Muscle layer of duodenum (tissue), 2 donors: ENCODE measurements at regions not wholly inside any gene's neighbourhood (a gene's known extent, or its start where the extent isn't known, plus 50 kb on each side); places are given as distances from the start of the nearest gene placed in this dataset.

ENCODE experiments used
- H3K27ac ChIP-seq: one replicate; pipeline ENCODE4 v1.7.0; 2013; ENCODE audit warnings: mild to moderate bottlenecking, low read length
- H3K27me3 ChIP-seq: one replicate; pipeline ENCODE4 v1.7.0; 2013; ENCODE audit warnings: low read depth, mild to moderate bottlenecking, control low read depth, low read length
- H3K36me3 ChIP-seq, 2 donors: one replicate each; pipeline ENCODE4 v1.7.0; 2013; ENCODE audit warnings: low read length in 2 of 2, control low read depth in 1 of 2, mild to moderate bottlenecking in 1 of 2; ENCODE audit not compliant: insufficient read depth in 2 of 2, control insufficient read depth in 1 of 2
- H3K4me1 ChIP-seq, 2 donors: one replicate each; pipeline ENCODE4 v1.7.0; 2013; ENCODE audit warnings: low read length in 2 of 2, mild to moderate bottlenecking in 2 of 2, control low read depth in 1 of 2, moderate library complexity in 1 of 2; ENCODE audit not compliant: insufficient read depth in 2 of 2, control insufficient read depth in 1 of 2
- H3K4me3 ChIP-seq, 2 donors: one replicate each; pipeline ENCODE4 v1.7.0; 2013; ENCODE audit warnings: low read length in 2 of 2, low read depth in 1 of 2, mild to moderate bottlenecking in 1 of 2
- H3K9me3 ChIP-seq, 2 donors: one replicate each; pipeline ENCODE4 v1.7.0; 2013; ENCODE audit warnings: low read length in 2 of 2, control low read depth in 1 of 2, mild to moderate bottlenecking in 1 of 2; ENCODE audit not compliant: control insufficient read depth in 1 of 2
- donor health status: healthy.

DNA sequence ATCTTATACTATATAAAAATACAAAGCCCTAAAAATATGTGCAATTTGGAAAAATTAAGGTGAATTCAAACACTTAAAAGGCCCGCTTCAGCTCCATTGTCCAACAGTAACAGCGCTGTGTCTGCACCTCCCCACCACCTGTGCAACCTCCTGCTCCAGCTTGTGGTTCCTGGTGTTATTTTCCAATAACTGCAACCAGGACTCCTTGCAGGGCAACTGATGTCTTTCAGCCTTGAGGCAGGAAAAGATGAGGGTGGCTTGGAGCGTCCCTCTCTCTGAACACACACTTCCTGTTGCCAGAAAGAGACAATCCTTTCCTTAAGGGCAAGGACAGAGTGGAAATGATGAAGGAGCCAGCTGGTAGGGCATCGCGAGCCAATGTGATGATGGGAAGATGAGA is 336.0 kb downstream of the GLRX3 start:
- H3K9me3 ChIP-seq, result peaks cover 8 to 14% of the 10 kb centered on the region in 2 donors
- H3K36me3 ChIP-seq, result no peaks in the 10 kb centered on the region
- H3K27ac ChIP-seq, result no peak overlapping the region
- H3K4me3 ChIP-seq, result no peak overlapping the region
- no peaks in the 10 kb centered on the region for H3K4me1 ChIP-seq
- H3K27me3 ChIP-seq, result no peaks in the 10 kb centered on the region

DNA sequence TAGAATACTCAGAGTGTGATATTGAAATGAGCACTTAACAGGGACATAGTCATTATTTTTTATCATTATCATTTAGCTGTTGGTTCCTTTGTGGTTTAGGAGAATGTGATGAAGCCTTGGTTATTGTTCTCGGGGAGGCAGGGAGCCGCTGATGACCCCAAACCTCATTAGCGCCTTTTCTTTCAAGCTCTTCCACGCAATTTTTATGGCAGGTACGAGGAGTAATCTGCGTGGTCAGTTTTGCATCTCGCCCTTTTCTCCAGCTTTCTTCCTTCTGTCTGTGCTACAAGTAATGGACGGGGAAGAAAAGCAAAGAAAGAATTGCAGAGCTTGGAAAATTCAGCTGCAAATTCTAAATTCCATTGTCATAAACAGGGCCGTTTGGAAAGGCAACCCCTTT is 338.4 kb downstream of the GLRX3 start:
- no peaks in the 10 kb centered on the region for H3K27me3 ChIP-seq
- H3K9me3 ChIP-seq, result peaks cover 0 to under 1% of the 10 kb centered on the region in 2 donors
- no peaks in the 10 kb centered on the region for H3K4me1 ChIP-seq
- H3K4me3 ChIP-seq, result no peak overlapping the region
- no peak overlapping the region for H3K27ac ChIP-seq
- no peaks in the 10 kb centered on the region for H3K36me3 ChIP-seq

DNA sequence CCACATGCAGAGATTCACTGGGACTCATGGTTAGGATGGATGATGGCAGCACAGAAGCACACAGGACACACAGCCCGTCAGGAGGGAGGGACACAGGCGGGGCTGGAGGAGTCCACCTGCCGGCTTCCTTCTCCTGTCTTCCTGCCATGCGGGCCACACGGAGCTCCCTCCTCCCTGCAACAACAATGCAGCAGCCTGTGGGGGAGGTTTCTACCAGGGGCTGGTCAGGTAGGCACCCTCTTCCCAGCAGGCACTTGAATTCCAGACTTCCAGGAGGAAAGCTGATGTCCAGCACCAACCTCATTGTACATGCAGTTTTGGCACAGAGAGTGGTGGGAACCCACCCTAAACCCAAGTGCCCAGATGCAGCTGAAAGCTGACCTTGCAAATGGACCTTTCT is 341.2 kb downstream of the GLRX3 start:
- Histone ChIP-seq H3K27me3 (no peaks in the 10 kb centered on the region), H3K4me1 (no peaks in the 10 kb centered on the region), H3K27ac (no peak overlapping the region), H3K4me3 (no peak overlapping the region), H3K36me3 (no peaks in the 10 kb centered on the region), H3K9me3 (no peaks in the 10 kb centered on the region)

DNA sequence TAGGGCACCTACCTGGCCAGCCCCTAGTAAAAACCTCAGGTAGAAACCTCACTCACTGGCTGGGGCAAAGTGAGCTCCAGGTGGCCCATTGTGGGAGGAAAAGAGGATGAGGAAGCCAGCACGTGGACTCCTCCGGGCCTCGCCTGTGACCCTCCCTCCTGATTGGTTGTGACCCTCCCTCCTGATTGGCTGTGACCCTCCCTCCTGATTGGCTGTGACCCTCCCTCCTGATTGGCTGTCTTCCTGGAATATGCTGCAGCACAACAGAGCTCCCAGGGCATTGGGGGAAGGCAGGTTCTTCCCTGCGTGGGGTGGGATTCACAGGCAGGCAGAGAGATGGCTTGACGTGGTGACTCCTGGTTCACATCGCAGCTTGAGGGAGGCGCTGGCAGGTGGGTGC is 343.0 kb downstream of the GLRX3 start:
- Histone ChIP-seq H3K27me3 (no peaks in the 10 kb centered on the region), H3K9me3 (no peaks in the 10 kb centered on the region), H3K4me3 (no peak overlapping the region), H3K27ac (no peak overlapping the region), H3K36me3 (no peaks in the 10 kb centered on the region), H3K4me1 (no peaks in the 10 kb centered on the region)

DNA sequence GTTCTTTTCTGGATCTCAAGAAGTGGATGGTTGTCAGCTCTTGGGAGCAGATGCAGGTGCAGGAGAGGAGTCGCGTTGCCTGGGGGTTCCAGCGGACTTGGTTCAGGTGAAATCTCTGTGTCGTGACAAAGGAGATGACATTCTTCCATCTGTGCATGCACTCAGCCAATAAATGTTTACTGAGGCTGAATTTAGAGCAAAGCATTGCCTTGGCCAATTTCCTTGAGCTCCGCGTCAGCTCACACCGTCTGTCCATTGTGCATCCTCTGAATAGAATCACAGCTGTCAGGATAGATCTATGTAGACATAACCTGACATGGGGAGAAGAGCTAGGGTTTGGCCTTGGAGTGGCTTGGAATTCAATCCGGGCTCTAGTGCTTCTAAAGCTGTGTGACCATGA is 343.7 kb downstream of the GLRX3 start:
- H3K36me3 ChIP-seq, result no peaks in the 10 kb centered on the region
- H3K4me3 ChIP-seq, result no peak overlapping the region
- no peaks in the 10 kb centered on the region for H3K27me3 ChIP-seq
- H3K9me3 ChIP-seq, result no peaks in the 10 kb centered on the region
- no peaks in the 10 kb centered on the region for H3K4me1 ChIP-seq
- H3K27ac ChIP-seq, result no peak overlapping the region

DNA sequence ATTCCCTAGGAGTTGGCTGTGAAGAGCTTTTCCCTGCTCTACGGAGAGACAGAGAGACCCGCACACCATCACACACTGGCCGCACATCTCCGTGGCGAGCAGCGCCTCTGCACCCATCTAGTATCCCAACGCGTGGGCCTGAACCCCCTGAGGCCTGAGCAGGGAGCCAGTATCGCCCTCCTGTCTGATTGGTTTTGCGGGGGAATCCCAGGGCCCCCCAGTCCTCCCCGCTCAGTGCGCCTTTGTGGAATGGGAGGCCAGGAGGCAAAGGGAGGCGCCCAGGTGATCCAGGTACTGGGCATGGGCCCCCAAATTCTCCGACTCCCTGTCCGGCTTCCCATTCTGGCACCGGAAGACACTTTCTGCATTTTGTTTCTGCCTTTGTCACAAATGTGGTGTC is 344.3 kb downstream of the GLRX3 start:
- Histone ChIP-seq H3K4me1 (no peaks in the 10 kb centered on the region), H3K9me3 (no peaks in the 10 kb centered on the region), H3K27me3 (no peaks in the 10 kb centered on the region), H3K36me3 (no peaks in the 10 kb centered on the region), H3K27ac (no peak overlapping the region), H3K4me3 (no peak overlapping the region)

DNA sequence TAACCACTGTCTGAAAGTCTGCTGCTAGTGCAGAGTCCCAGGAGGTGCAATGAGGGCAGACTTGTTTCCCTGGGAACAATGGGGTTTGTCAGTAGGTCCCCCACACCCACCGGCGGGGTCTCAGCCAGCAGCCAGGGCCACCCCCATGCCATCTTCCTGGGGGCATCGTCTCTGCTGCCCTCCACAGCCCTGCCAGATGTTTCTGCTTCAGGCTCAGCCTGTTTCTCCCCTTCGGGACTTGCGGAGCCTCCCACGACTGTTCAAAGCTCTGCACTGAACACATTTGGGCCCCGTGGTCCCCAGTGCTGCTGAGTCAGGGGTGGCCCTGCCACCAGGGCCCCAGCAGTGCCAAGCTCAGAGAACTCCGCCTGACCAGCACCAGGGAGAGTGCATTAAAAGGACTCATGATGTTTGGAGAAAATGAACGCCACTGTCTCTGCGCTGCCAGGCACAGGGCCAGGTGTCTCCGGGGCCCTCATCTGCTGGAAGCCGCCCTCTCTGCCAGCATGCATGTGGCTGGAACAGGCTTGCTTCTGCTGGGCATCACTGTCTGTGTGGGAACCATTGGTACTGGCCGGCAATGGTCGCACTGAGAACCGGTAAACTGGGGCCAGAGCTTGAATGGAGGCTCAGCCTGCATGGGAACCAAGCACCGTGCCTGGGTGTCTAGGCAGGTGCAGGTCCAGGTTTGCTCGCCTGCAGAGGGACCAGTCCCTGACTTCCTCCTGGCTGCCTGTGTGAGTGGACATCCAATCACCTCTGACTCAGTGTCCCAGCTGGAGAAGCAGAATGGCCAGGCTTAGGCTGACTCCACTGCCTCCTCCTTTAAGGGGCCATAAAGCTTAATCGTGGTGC is 345.1 kb downstream of the GLRX3 start:
- Histone ChIP-seq H3K27me3 (no peaks in the 10 kb centered on the region), H3K4me3 (no peak overlapping the region), H3K9me3 (no peaks in the 10 kb centered on the region), H3K4me1 (no peaks in the 10 kb centered on the region), H3K27ac (no peak overlapping the region), H3K36me3 (no peaks in the 10 kb centered on the region)

DNA sequence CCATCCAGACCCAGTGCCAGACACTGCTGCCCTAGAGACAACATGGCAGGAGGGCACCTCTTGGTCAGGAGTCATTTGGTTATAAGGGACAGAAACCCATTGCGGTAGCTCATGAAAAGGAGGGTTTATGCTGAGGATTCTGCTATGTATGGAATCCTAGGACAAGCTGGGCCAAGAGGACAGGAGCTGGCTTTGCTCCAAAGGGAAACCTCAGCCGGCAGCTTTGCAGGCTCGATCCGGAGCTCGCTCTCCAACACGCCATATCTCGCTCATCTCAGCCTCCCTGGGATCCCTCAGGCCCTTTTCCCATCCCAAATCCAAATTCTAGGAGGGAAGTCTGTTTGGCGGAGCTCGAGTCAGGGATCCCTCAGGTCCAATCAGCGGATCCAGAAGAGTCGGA is 345.7 kb downstream of the GLRX3 start:
- H3K4me3 ChIP-seq, result no peak overlapping the region

DNA sequence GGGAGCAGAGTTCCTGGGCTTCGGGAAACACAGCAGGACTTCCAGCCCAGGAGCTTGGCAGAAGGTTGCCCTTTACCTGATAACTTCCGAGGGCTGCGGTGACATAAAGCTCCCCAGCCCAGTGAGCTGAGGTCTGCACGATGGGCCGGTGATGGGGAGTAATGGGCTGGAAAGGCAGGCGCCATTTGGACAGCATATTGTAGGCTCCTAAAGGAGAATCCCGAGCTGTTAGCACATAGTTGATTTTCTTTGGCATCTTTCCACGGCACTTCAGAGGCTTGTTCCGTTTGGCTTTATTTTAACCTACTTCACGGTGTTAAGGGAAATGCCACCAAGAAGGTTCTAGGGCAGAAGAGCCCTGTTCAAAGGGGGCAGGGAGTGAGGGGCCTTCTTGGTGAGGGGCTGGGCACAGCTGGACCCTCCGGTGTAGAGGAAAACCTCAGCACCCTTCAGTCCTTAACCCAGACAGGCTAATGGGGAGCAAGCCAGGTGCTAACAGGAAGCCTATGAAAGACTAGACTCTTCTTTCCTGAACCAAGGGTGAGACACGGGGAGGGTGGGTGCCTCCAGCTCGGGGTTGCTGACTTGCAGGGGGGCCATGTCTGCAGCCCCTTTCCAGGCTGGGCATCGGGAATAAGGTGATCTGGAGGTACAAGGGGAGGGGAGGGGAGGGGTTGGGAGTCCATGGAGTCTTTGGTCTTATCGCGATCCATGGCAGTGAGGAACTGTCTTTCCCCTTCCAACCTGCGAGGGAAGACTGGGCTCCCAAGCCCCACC is 347.7 kb downstream of the GLRX3 start:
- H3K27ac ChIP-seq, result no peak overlapping the region
- H3K9me3 ChIP-seq, result no peaks in the 10 kb centered on the region
- H3K4me3 ChIP-seq, result no peak overlapping the region
- H3K4me1 ChIP-seq, result no peaks in the 10 kb centered on the region
- H3K27me3 ChIP-seq, result no peaks in the 10 kb centered on the region
- no peaks in the 10 kb centered on the region for H3K36me3 ChIP-seq

More for the DNA sequence above, 345.7 kb downstream of the GLRX3 start:
- H3K36me3 ChIP-seq, result no peaks in the 10 kb centered on the region
- no peaks in the 10 kb centered on the region for H3K4me1 ChIP-seq
- no peak overlapping the region for H3K27ac ChIP-seq
- no peaks in the 10 kb centered on the region for H3K27me3 ChIP-seq
- no peaks in the 10 kb centered on the region for H3K9me3 ChIP-seq

DNA sequence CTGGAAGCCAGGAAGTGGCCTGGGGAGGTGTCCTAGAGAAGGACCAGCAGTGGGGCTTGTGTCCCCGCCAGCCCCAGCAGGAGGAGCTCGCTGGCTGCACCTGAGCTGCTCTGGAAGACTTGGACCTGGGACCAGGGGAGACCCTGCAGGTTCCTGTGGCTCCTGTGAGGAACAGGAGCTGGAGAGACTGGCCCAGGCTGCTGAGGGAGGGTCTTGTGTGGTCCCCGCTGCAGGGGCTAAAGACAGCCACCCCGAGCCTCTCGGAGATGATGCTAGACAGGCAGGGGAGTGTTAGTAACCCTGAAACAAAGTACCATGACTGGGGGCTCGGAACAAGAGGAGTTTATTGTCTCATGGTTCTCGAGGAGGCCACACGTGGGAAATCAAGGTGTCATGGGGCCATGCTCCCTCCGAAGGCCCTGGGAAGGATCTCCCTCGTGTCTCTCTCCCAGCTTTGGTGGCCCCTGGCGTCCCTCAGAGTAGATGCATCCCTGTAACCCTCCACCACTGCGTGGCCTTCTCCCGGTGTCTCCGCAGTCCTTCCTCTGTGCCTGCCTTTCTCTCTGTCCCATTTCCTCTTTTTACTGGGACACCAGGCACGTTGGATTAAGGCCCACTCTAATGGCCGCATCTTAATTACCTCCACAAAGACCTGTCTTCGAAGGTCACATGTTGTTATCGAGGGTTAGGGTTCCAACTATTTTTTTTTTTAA is 348.4 kb downstream of the GLRX3 start:
- H3K4me3 ChIP-seq, result no peak overlapping the region
- no peaks in the 10 kb centered on the region for H3K27me3 ChIP-seq
- no peaks in the 10 kb centered on the region for H3K4me1 ChIP-seq
- no peaks in the 10 kb centered on the region for H3K36me3 ChIP-seq
- H3K27ac ChIP-seq, result no peak overlapping the region
- no peaks in the 10 kb centered on the region for H3K9me3 ChIP-seq

DNA sequence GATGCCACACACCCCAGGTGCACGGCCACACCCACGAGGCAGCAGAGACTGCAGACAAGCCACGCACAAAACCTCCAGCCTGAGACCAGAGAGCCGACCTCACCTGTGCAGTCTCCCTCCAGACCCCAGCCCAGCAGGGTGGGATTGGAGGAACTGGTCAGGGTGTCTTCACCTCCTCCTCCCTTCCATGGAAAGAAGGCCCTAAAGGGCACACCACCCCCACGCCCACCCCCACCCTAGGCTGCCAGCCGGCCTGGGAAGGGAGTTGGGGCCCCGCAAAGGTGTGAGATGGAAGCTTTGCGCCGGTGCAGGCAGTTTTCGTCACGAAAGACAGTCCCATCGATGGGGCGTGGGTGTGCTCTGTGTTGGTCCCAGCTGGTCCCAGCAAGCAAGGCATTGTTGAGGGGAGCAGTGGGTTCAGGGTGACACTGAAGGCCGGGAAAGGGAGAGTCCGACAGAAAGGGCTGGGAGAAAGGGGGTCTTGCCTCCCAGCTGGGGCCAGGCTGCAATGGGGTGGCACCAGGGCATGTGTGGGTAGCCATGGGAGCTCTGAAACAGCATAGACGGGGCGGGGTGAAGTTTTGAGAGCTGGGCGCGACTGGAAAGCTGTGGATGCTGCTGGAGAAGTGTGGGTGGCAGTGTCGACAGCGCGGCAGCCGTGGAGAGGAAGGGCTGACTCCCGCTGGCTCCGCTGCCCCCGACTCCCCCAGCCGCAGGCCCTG is 349.2 kb downstream of the GLRX3 start:
- Histone ChIP-seq H3K36me3 (no peaks in the 10 kb centered on the region), H3K9me3 (no peaks in the 10 kb centered on the region), H3K27ac (no peak overlapping the region), H3K27me3 (no peaks in the 10 kb centered on the region), H3K4me3 (no peak overlapping the region), H3K4me1 (no peaks in the 10 kb centered on the region)
